ENCODE measurements at regions not wholly inside any gene's neighbourhood (a gene's known extent, or its start where the extent isn't known, plus 50 kb on each side); places are given as distances from the start of the nearest gene placed in this dataset.

DNA sequence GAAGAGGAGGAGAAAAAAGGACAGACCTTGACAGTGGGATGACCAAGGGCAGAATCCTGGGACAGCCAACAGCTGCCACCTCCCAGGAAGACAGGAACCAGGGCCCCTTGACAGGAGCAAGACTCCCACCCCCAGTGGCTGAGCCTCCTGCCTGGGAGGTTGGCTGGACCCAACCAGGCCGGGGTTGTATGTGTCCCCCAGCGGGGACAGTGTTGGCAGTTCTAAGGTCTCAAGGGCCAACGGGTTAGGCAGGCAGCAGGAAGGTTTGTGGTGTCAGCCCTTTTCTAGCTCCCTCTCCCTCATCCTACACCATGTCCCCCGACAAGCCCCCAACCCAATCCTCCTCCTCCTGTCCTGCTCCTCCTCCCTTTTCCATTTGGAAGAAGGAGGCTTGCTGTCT, 126.2 kb downstream of the MRM1 start:
- TF ChIP-seq ZNF274 (IDR thresholded peaks at IDR 0.05; ENCODE audit: low read depth, low read length) (no peak), YY1 (IDR thresholded peaks at IDR 0.05; ENCODE audit: insufficient read depth, insufficient read length) (no peak), SUZ12 (IDR thresholded peaks at IDR 0.05; ENCODE audit: extremely low read depth, insufficient read depth, insufficient read length) (no peak)

Measured in NT2/D1 (cell line).